ENCODE measurements at regions not wholly inside any gene's neighbourhood (a gene's known extent, or its start where the extent isn't known, plus 50 kb on each side); places are given as distances from the start of the nearest gene placed in this dataset.

- Histone ChIP-seq H3K4me2 (ENCODE audit: low read length) (no peak overlapping the region), H3K27ac (ENCODE audit: low read depth, low read length, poor library complexity, severe bottlenecking) (no peak overlapping the region), H3K4me3 (ENCODE audit: low read depth, low read length, poor library complexity, severe bottlenecking) (no peak overlapping the region), H3K9me3 (ENCODE audit: low read length) (no peaks in the 10 kb centered on the region), H3K9me2 (ENCODE audit: insufficient read depth, low read length) (no peaks in the 10 kb centered on the region), H4K20me1 (ENCODE audit: insufficient read depth, low read length) (no peaks in the 10 kb centered on the region), H3K79me2 (ENCODE audit: insufficient read depth, low read depth, low read length) (no peaks in the 10 kb centered on the region), H3K36me3 (ENCODE audit: insufficient read depth, low read length) (no peaks in the 10 kb centered on the region), H2AFZ (ENCODE audit: low read length) (no peak overlapping the region), H3K4me1 (ENCODE audit: insufficient read depth, low read length, poor library complexity, severe bottlenecking) (no peaks in the 10 kb centered on the region)
- TF ChIP-seq CTCF (conservative IDR thresholded peaks at IDR 0.05; ENCODE audit: low read length) = no peak
- no peak for TF ChIP-seq EZH2phosphoT487 (IDR thresholded peaks at IDR 0.05; ENCODE audit: borderline replicate concordance, low read depth, low read length)
- ChIA-PET POLR2A (no interaction called here), CTCF (ENCODE audit: unreplicated experiment) (no interaction called here)
- DNase-seq (ENCODE audit: low spot score) = no peak
- no TSS peak for BruUV-seq (replicated peaks)
- intact Hi-C loops (cut with micrococcal nuclease; ENCODE audit: unreplicated experiment) = no loop called here
Observed at GRCh38 chr9:119795395-119795794, 426.2 kb upstream of the BRINP1 start.

- TF ChIP-seq EZH2phosphoT487 (IDR thresholded peaks at IDR 0.05; ENCODE audit: borderline replicate concordance, low read depth, low read length) = no peak
- TF ChIP-seq CTCF (conservative IDR thresholded peaks at IDR 0.05; ENCODE audit: low read length) = no peak
- no peak overlapping the region for H3K4me3 ChIP-seq (ENCODE audit: low read depth, low read length, poor library complexity, severe bottlenecking)
- H3K9me3 ChIP-seq (ENCODE audit: low read length) = no peaks in the 10 kb centered on the region
- no peaks in the 10 kb centered on the region for H4K20me1 ChIP-seq (ENCODE audit: insufficient read depth, low read length)
- no peaks in the 10 kb centered on the region for H3K79me2 ChIP-seq (ENCODE audit: insufficient read depth, low read depth, low read length)
- CTCF ChIA-PET (ENCODE audit: unreplicated experiment) = no interaction called here
- no peak overlapping the region for H3K4me2 ChIP-seq (ENCODE audit: low read length)
- intact Hi-C loops (cut with micrococcal nuclease; ENCODE audit: unreplicated experiment) = no loop called here
- POLR2A ChIA-PET = no interaction called here
- no peaks in the 10 kb centered on the region for H3K9me2 ChIP-seq (ENCODE audit: insufficient read depth, low read length)
- H3K36me3 ChIP-seq (ENCODE audit: insufficient read depth, low read length) = no peaks in the 10 kb centered on the region
- no peaks in the 10 kb centered on the region for H3K4me1 ChIP-seq (ENCODE audit: insufficient read depth, low read length, poor library complexity, severe bottlenecking)
- no TSS peak for BruUV-seq (replicated peaks)
- no peak overlapping the region for H3K27ac ChIP-seq (ENCODE audit: low read depth, low read length, poor library complexity, severe bottlenecking)
- H2AFZ ChIP-seq (ENCODE audit: low read length) = no peak overlapping the region
- no peak for DNase-seq (ENCODE audit: low spot score)
Observed at GRCh38 chr9:119794836-119795235, 425.6 kb upstream of the BRINP1 start.

GRCh38 chr9:119793218-119793617, 424.0 kb upstream of the BRINP1 start:
- Histone ChIP-seq H4K20me1 (ENCODE audit: insufficient read depth, low read length) (no peaks in the 10 kb centered on the region), H2AFZ (ENCODE audit: low read length) (no peak overlapping the region), H3K27ac (ENCODE audit: low read depth, low read length, poor library complexity, severe bottlenecking) (no peak overlapping the region), H3K4me1 (ENCODE audit: insufficient read depth, low read length, poor library complexity, severe bottlenecking) (no peaks in the 10 kb centered on the region), H3K36me3 (ENCODE audit: insufficient read depth, low read length) (no peaks in the 10 kb centered on the region), H3K79me2 (ENCODE audit: insufficient read depth, low read depth, low read length) (no peaks in the 10 kb centered on the region), H3K4me3 (ENCODE audit: low read depth, low read length, poor library complexity, severe bottlenecking) (no peak overlapping the region), H3K9me2 (ENCODE audit: insufficient read depth, low read length) (no peaks in the 10 kb centered on the region), H3K4me2 (ENCODE audit: low read length) (no peak overlapping the region), H3K9me3 (ENCODE audit: low read length) (no peaks in the 10 kb centered on the region)
- TF ChIP-seq EZH2phosphoT487 (IDR thresholded peaks at IDR 0.05; ENCODE audit: borderline replicate concordance, low read depth, low read length) = no peak
- no peak for DNase-seq (ENCODE audit: low spot score)
- CTCF ChIA-PET (ENCODE audit: unreplicated experiment) = no interaction called here
- no TSS peak for BruUV-seq (replicated peaks)
- POLR2A ChIA-PET = no interaction called here
- intact Hi-C loops (cut with micrococcal nuclease; ENCODE audit: unreplicated experiment) = no loop called here

Data from OCI-LY7 (cell line).